ENCODE measurements at regions not wholly inside any gene's neighbourhood (a gene's known extent, or its start where the extent isn't known, plus 50 kb on each side); places are given as distances from the start of the nearest gene placed in this dataset.

GRCh38 chr12:77642246-77642645 lies 188.4 kb upstream of the NAV3 start:
- CTCF ChIA-PET: no interaction called here
- Histone ChIP-seq H3K4me3 (ENCODE audit: low read depth, low read length) (no peak overlapping the region), H3K27me3 (ENCODE audit: control insufficient read depth, insufficient read depth, low read length) (no peaks in the 10 kb centered on the region), H3K36me3 (ENCODE audit: control insufficient read depth, insufficient read depth, low read length) (no peaks in the 10 kb centered on the region)
- no peak for TF ChIP-seq CTCF (IDR thresholded peaks at IDR 0.05; ENCODE audit: insufficient read depth, low read depth, low read length)
- POLR2A ChIA-PET: no interaction called here
- no peak for DNase-seq (ENCODE audit: low read depth)

- DNase-seq (ENCODE audit: low read depth): no peak
- ChIA-PET CTCF (no interaction called here), POLR2A (no interaction called here)
- H3K27me3 ChIP-seq (ENCODE audit: control insufficient read depth, insufficient read depth, low read length): no peaks in the 10 kb centered on the region
- TF ChIP-seq CTCF (IDR thresholded peaks at IDR 0.05; ENCODE audit: insufficient read depth, low read depth, low read length): no peak
- no peaks in the 10 kb centered on the region for H3K36me3 ChIP-seq (ENCODE audit: control insufficient read depth, insufficient read depth, low read length)
- H3K4me3 ChIP-seq (ENCODE audit: low read depth, low read length): no peak overlapping the region
These were observed 190.3 kb upstream of the NAV3 start for GRCh38 chr12:77640356-77640755.

- Histone ChIP-seq H3K4me3 (ENCODE audit: low read depth, low read length) (no peak overlapping the region), H3K27me3 (ENCODE audit: control insufficient read depth, insufficient read depth, low read length) (no peaks in the 10 kb centered on the region), H3K36me3 (ENCODE audit: control insufficient read depth, insufficient read depth, low read length) (no peaks in the 10 kb centered on the region)
- ChIA-PET POLR2A (no interaction called here), CTCF (no interaction called here)
- TF ChIP-seq CTCF (IDR thresholded peaks at IDR 0.05; ENCODE audit: insufficient read depth, low read depth, low read length): no peak
- DNase-seq (ENCODE audit: low read depth): no peak
These were observed 199.8 kb upstream of the NAV3 start for GRCh38 chr12:77630790-77631445.

- Histone ChIP-seq H3K4me3 (ENCODE audit: low read depth, low read length) (no peak overlapping the region), H3K27me3 (ENCODE audit: control insufficient read depth, insufficient read depth, low read length) (no peaks in the 10 kb centered on the region), H3K36me3 (ENCODE audit: control insufficient read depth, insufficient read depth, low read length) (no peaks in the 10 kb centered on the region)
- ChIA-PET CTCF (no interaction called here), POLR2A (no interaction called here)
- TF ChIP-seq CTCF (IDR thresholded peaks at IDR 0.05; ENCODE audit: insufficient read depth, low read depth, low read length): no peak
- no peak for DNase-seq (ENCODE audit: low read depth)
These were observed 200.3 kb upstream of the NAV3 start for GRCh38 chr12:77630344-77630743.

GRCh38 chr12:77629141-77629540 lies 201.6 kb upstream of the NAV3 start:
- H3K27me3 ChIP-seq (ENCODE audit: control insufficient read depth, insufficient read depth, low read length): no peaks in the 10 kb centered on the region
- no peak for TF ChIP-seq CTCF (IDR thresholded peaks at IDR 0.05; ENCODE audit: insufficient read depth, low read depth, low read length)
- no peak overlapping the region for H3K4me3 ChIP-seq (ENCODE audit: low read depth, low read length)
- ChIA-PET POLR2A (interaction anchor here (0.6 kb wide), 1 partner anchor 29 kb away, joined by 4 read pairs; no protein-coding TSS in a partner anchor), CTCF (no interaction called here)
- DNase-seq (ENCODE audit: low read depth): no peak
- H3K36me3 ChIP-seq (ENCODE audit: control insufficient read depth, insufficient read depth, low read length): no peaks in the 10 kb centered on the region
